T-helper 2 cell treated with Interferon-gamma antibody and Interleukin-4, amounts not matched to agents 100 ng/mL and 5 ng/mL, for 36 hours (primary cell): ENCODE measurements at regions not wholly inside any gene's neighbourhood (a gene's known extent, or its start where the extent isn't known, plus 50 kb on each side); places are given as distances from the start of the nearest gene placed in this dataset.

Source experiments
- intact Hi-C: fragments of 100-400 bp; cut with micrococcal nuclease; formaldehyde crosslinking; loops from one replicate; pipeline ENCODE4 v1.15.1; 2023

GRCh38 chr5:12385095-12385494, 480.8 kb upstream of the CTNND2 start:
- intact Hi-C loops, result no loop called here

GRCh38 chr5:12384005-12384404, 479.8 kb upstream of the CTNND2 start:
- intact Hi-C loops, result no loop called here

DNA sequence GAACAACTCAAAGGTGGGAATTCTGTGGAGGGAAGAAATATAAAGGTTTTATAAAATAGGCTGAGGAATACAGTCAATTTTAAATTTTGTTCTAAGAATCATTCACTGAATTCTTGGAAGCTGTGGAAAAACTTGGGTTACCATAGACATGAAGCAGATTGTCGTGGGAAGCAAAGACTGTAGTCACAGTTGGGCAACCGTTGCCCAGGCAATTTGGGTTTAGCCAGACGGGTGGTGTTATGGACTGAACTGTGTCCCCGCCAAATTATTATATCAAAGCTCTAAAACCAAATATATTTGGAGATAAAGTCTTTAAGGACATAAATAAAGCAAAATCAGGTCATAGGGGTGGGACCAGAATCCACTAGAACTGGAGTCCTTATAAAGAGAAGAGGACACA, 463.7 kb upstream of the CTNND2 start:
- intact Hi-C loops, result no loop called here

GRCh38 chr5:12360218-12360617, 456.0 kb upstream of the CTNND2 start:
- intact Hi-C loops, result no loop called here

GRCh38 chr5:12358371-12359090, 454.3 kb upstream of the CTNND2 start:
- intact Hi-C loops, result no loop called here

DNA sequence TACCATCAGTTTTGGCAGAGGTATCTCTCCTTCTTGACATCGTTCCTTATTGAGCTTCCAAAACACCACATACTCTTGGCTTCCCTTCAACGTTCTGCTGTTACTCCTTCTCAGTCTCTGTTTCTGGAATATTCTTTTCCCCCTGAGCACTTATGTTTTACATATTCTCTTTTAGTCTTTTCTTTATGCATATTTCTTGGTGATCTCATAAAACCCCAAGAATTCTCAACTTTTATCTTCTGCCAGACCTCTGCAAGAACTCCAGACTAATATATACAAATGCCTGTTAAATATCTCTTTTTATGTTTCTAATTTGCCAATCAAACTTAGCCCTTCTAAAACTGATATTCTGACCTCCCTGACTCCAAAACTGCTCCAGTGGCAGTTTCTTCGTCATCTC, 453.4 kb upstream of the CTNND2 start:
- intact Hi-C loops, result no loop called here

GRCh38 chr5:12354686-12355085, 450.4 kb upstream of the CTNND2 start:
- intact Hi-C loops, result no loop called here

GRCh38 chr5:12343558-12343957, 439.3 kb upstream of the CTNND2 start:
- intact Hi-C loops, result no loop called here

GRCh38 chr5:12335938-12336337, 431.7 kb upstream of the CTNND2 start:
- intact Hi-C loops, result no loop called here

- intact Hi-C loops, result no loop called here
These were observed 428.2 kb upstream of the CTNND2 start for GRCh38 chr5:12332480-12332879.

- intact Hi-C loops, result no loop called here
These were observed 426.8 kb upstream of the CTNND2 start for GRCh38 chr5:12330993-12331588.

DNA sequence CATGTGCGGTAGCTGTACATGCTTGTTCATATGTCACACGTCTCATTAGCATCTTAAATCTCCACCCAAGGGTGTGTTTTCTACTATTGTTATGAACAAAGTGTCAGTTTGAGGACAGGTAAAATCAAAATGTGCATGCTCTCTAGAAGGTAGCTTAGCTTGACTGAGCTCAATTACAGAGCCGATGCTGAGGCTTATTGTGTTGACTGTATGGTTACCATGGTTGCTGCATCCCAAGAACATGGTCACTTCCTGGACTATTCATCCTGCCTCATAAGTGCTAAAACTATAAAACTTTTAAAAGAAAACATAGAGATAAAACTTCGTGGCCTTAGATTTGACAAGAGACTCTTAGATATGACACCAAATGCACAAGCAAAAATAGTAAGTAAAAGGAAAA, 426.1 kb upstream of the CTNND2 start:
- intact Hi-C loops, result no loop called here

DNA sequence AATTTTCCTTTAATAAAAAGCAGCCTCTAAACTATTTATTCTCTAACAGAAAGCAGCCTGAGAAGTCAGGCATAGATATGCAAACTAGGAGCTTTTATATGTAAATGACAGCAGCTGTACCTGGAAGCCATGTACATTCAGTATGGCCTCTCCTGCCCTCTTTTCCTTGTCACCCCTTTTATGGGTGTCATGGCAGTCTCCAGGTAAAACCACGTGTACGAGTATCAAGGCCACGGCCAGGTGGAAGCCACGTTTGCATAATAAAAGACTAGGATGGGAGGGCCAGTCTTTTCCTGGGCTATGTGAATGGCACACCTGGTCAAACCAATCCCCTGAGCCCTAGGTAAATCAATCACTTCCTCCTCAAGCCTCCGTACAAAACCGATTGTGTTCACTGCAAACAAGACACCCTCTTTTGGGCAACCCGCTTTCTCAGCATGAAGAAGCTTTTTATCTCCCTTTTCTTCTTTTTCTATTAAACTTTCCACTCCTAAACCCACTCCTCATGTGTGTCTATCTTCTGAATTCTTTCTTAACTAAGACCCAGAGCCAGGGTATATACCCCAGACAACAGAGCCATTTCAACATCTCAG, 419.5 kb upstream of the CTNND2 start:
- intact Hi-C loops, result no loop called here

GRCh38 chr5:12322042-12322441, 417.8 kb upstream of the CTNND2 start:
- intact Hi-C loops, result no loop called here

DNA sequence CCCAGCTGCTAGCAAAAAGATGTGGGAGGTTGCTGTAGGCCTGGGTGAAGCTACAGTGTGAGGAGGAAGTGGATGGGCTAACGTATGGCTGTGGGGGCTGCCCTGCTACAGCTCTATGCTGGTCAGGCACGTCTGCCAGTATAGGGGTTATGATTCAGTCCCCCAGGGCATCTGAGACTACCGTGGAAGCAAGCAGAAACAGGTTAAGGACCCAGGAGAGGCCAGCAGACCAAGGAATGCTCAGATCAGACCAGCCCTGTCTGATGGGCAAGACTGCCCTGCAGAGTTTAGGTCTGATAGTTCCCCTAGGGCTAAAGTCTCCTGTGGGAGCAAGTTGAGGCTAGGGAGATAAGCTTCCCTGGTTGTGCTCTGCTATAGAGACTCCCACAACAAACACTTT, 416.1 kb upstream of the CTNND2 start:
- intact Hi-C loops, result no loop called here

DNA sequence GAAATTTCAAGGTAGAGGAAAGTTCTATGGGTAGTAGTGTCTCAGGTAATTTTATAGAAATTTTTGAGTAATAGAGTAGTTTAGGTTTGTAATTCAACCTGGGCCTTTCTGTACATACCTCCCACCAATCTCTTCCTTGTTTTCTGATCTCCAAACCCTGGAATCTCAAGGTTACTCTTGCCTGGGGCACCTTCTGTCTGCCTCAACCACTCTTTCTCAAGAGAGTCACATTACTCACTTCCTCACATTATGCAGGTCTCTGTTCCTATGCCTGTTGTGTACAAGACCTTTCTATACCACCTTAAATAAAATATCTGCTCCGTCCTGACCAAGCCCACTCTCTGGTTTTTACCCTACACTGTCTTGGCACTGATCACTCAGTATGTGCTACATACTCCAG, 412.6 kb upstream of the CTNND2 start:
- intact Hi-C loops, result no loop called here

DNA sequence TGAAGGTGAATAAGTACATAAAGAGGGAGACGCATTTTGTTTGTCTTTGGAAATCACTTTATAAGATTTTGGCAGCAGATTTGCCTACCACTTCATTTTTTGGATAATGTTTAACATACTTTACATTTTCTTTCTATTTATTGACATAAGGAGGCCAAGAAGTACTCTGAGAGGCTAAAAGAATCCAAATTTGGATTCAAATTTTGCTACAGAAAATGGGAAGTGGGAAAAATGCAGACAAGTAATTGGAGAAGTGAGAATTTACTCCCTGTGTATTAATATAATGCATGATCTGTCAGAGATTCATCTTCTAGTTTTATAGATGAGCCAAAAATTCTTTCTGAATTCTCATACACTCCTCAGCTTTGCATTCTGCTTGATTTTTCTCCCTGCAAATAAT, 411.2 kb upstream of the CTNND2 start:
- intact Hi-C loops, result no loop called here

GRCh38 chr5:12313602-12314001, 409.4 kb upstream of the CTNND2 start:
- intact Hi-C loops, result no loop called here

GRCh38 chr5:12312343-12312742, 408.1 kb upstream of the CTNND2 start:
- intact Hi-C loops, result no loop called here

- intact Hi-C loops, result no loop called here
These were observed 389.9 kb upstream of the CTNND2 start for GRCh38 chr5:12294151-12294550.

GRCh38 chr5:12292610-12293204, 388.5 kb upstream of the CTNND2 start:
- intact Hi-C loops, result no loop called here

DNA sequence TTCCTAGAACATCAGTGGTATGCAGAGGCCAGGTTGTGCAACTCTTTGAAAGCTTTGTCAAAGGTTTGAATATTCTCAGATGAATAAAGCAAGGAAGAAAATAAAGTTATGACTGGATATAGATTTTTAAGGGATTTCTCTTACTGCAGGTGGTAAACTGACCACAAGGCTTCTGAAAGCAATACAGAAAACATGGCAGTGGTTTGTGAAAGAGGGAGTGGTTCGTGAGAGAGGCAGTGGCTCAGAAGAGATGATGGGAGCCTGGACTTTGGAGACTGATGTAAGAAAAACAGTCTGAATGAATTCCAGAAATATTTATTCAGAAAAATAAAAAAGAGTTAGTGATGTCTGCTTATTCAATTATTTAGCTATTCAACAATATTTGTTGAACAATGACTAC, 380.4 kb upstream of the CTNND2 start:
- intact Hi-C loops, result no loop called here
